Stimulated activated CD8-positive, alpha-beta memory T cell treated with anti-CD3 and anti-CD28 coated beads, Interleukin-7, amount 100 ng/mL, for 4 hours (primary cell): ENCODE measurements at regions not wholly inside any gene's neighbourhood (a gene's known extent, or its start where the extent isn't known, plus 50 kb on each side); places are given as distances from the start of the nearest gene placed in this dataset.

Experiments
- DNase-seq, 2 donors: peaks; one replicate each; pipeline ENCODE4 v3.0.0-alpha.2; 2020; ENCODE audit warnings: low read depth in 2 of 2

- no peak for DNase-seq
Measured at GRCh38 chr12:125434131-125434530, 368.9 kb downstream of the AACS start.

GRCh38 chr12:125434936-125435443, 369.8 kb downstream of the AACS start:
- no peak for DNase-seq

GRCh38 chr12:125435871-125436270, 370.6 kb downstream of the AACS start:
- DNase-seq = no peak

- DNase-seq = no peak
Measured at GRCh38 chr12:125436686-125437085, 371.5 kb downstream of the AACS start.

- DNase-seq = no peak
Measured at GRCh38 chr12:125440399-125440798, 375.2 kb downstream of the AACS start.

GRCh38 chr12:125443341-125443740, 378.1 kb downstream of the AACS start:
- DNase-seq = no peak

GRCh38 chr12:125451408-125451807, 386.2 kb downstream of the AACS start:
- DNase-seq = no peak

GRCh38 chr12:125453751-125454150, 388.5 kb downstream of the AACS start:
- DNase-seq = no peak

- no peak for DNase-seq
Measured at GRCh38 chr12:125454291-125454690, 389.1 kb downstream of the AACS start.

GRCh38 chr12:125454786-125455480, 389.7 kb downstream of the AACS start:
- no peak for DNase-seq

- no peak for DNase-seq
Measured at GRCh38 chr12:125455556-125455955, 390.3 kb downstream of the AACS start.

GRCh38 chr12:125458552-125459268, 393.5 kb downstream of the AACS start:
- no peak for DNase-seq

GRCh38 chr12:125461831-125462230, 396.6 kb downstream of the AACS start:
- no peak for DNase-seq

GRCh38 chr12:125463386-125463785, 398.2 kb downstream of the AACS start:
- DNase-seq = no peak

GRCh38 chr12:125467363-125467762, 402.1 kb downstream of the AACS start:
- DNase-seq = no peak

GRCh38 chr12:125469683-125470082, 404.4 kb downstream of the AACS start:
- no peak for DNase-seq

- no peak for DNase-seq
Measured at GRCh38 chr12:125470838-125471783, 405.9 kb downstream of the AACS start.

GRCh38 chr12:125473501-125473900, 408.3 kb downstream of the AACS start:
- no peak for DNase-seq

GRCh38 chr12:125487336-125487735, 422.1 kb downstream of the AACS start:
- no peak for DNase-seq

- DNase-seq = no peak
Measured at GRCh38 chr12:125491553-125491952, 426.3 kb downstream of the AACS start.

GRCh38 chr12:125492354-125493270, 427.4 kb downstream of the AACS start:
- DNase-seq = no peak
